Glutamatergic neuron (in vitro differentiated cells): ENCODE measurements at regions not wholly inside any gene's neighbourhood (a gene's known extent, or its start where the extent isn't known, plus 50 kb on each side); places are given as distances from the start of the nearest gene placed in this dataset.
A peak's percentile ranks its signal among the peaks of the same experiment; 100 is the strongest.

Source experiments
- DNase-seq: peaks from one replicate; pipeline ENCODE4 v3.0.0; 2022
- H3K27ac Mint-ChIP-seq: one replicate; pipeline ENCODE4 v1.8.0; 2020; ENCODE audit warnings: mild to moderate bottlenecking, mixed read lengths, inconsistent platforms; ENCODE audit not compliant: unreplicated experiment
- H3K27me3 Mint-ChIP-seq: one replicate; pipeline ENCODE4 v1.8.0; 2020; ENCODE audit warnings: mild to moderate bottlenecking, moderate library complexity, mixed read lengths, inconsistent platforms; ENCODE audit not compliant: unreplicated experiment
- H3K36me3 Mint-ChIP-seq: one replicate; pipeline ENCODE4 v1.8.0; 2020; ENCODE audit warnings: mild to moderate bottlenecking, mixed read lengths, inconsistent platforms; ENCODE audit not compliant: unreplicated experiment
- H3K4me1 Mint-ChIP-seq: one replicate; pipeline ENCODE4 v1.8.0; 2020; ENCODE audit warnings: mild to moderate bottlenecking, low read depth, mixed read lengths, inconsistent platforms; ENCODE audit not compliant: unreplicated experiment
- H3K4me3 Mint-ChIP-seq: one replicate; pipeline ENCODE4 v1.8.0; 2020; ENCODE audit warnings: mild to moderate bottlenecking, mixed read lengths, inconsistent platforms; ENCODE audit not compliant: unreplicated experiment
- H3K9me3 Mint-ChIP-seq: one replicate; pipeline ENCODE4 v1.8.0; 2020; ENCODE audit warnings: mild to moderate bottlenecking, moderate library complexity, mixed read lengths, inconsistent platforms; ENCODE audit not compliant: unreplicated experiment
- CTCF ChIP-seq: fragments of 200-600 bp; sonication (generic); IDR thresholded peaks from one replicate; pipeline ENCODE4 v1.5.0; 2021; ENCODE audit not compliant: partially characterized antibody, unreplicated experiment

- peaks cover 3% of the 10 kb centered on the region for H3K27me3 Mint-ChIP-seq
- H3K27ac Mint-ChIP-seq, result no peak overlapping the region
- H3K9me3 Mint-ChIP-seq, result peaks cover 4% of the 10 kb centered on the region
- H3K4me1 Mint-ChIP-seq, result peaks cover 1% of the 10 kb centered on the region
- H3K36me3 Mint-ChIP-seq, result peaks cover 16% of the 10 kb centered on the region
- DNase-seq, result no peak
- no peak overlapping the region for H3K4me3 Mint-ChIP-seq
- no peak for TF ChIP-seq CTCF
These were observed 121.9 kb upstream of the MVB12B start for GRCh38 chr9:126204708-126205225.

GRCh38 chr9:126205265-126205664, 121.4 kb upstream of the MVB12B start:
- peaks cover 1% of the 10 kb centered on the region for H3K4me1 Mint-ChIP-seq
- H3K36me3 Mint-ChIP-seq, result peaks cover 13% of the 10 kb centered on the region
- no peak for TF ChIP-seq CTCF
- no peak overlapping the region for H3K4me3 Mint-ChIP-seq
- no peak overlapping the region for H3K27ac Mint-ChIP-seq
- peak; percentile 50 for DNase-seq
- peaks cover 3% of the 10 kb centered on the region for H3K27me3 Mint-ChIP-seq
- peaks cover 4% of the 10 kb centered on the region for H3K9me3 Mint-ChIP-seq

- no peak overlapping the region for H3K27ac Mint-ChIP-seq
- DNase-seq, result no peak
- no peak overlapping the region for H3K4me3 Mint-ChIP-seq
- no peak for TF ChIP-seq CTCF
- peaks cover 4% of the 10 kb centered on the region for H3K9me3 Mint-ChIP-seq
- H3K27me3 Mint-ChIP-seq, result peaks cover 3% of the 10 kb centered on the region
- H3K4me1 Mint-ChIP-seq, result peaks cover 1% of the 10 kb centered on the region
- peaks cover 6% of the 10 kb centered on the region for H3K36me3 Mint-ChIP-seq
These were observed 120.7 kb upstream of the MVB12B start for GRCh38 chr9:126205845-126206498.

DNA sequence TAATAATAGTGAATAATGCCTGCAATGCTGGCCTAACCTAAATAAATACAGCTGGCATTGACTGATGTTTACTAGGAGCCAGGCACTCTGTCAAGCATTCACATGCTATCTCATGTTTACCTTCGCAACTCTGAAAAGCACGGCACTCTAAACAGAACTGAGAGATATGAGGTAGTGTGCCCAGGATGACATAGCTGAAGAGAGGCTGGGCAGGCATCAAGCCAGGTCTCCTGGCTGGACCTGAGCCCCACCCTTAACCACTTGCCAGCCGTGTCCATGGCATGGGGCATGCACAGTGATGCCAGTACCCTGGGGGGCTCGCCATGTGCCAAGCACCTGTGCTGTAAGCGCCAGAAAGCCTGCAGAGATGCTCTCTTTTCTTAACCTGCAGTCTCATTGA, 119.4 kb upstream of the MVB12B start:
- Mint-ChIP-seq H3K4me1 (peaks cover 1% of the 10 kb centered on the region), H3K9me3 (peaks cover 4% of the 10 kb centered on the region), H3K36me3 (no peaks in the 10 kb centered on the region)

More for the DNA sequence above, 119.4 kb upstream of the MVB12B start:
- peaks cover 3% of the 10 kb centered on the region for H3K27me3 Mint-ChIP-seq
- H3K4me3 Mint-ChIP-seq, result no peak overlapping the region
- H3K27ac Mint-ChIP-seq, result no peak overlapping the region
- TF ChIP-seq CTCF, result no peak
- DNase-seq, result no peak
